Breast epithelium (tissue), 3 donors: ENCODE measurements at regions not wholly inside any gene's neighbourhood (a gene's known extent, or its start where the extent isn't known, plus 50 kb on each side); places are given as distances from the start of the nearest gene placed in this dataset.

Experiments used
- CTCF ChIP-seq, 3 donors: fragments of 450-650 bp; IDR thresholded peaks; one replicate each; pipeline ENCODE4 v1.5.1; 2016 to 2017; ENCODE audit warnings: antibody characterized with exemption in 3 of 3, mild to moderate bottlenecking in 3 of 3, moderate library complexity in 3 of 3
- POLR2A ChIP-seq: fragments of 450-650 bp; IDR thresholded peaks from one replicate; pipeline ENCODE4 v1.6.1; 2016; ENCODE audit warnings: antibody characterized with exemption, mild to moderate bottlenecking, moderate library complexity

GRCh38 chr18:29185801-29186200 lies 1008.9 kb upstream of the CDH2 start:
- no peak for TF ChIP-seq CTCF (IDR thresholded peaks at IDR 0.05)
- no peak for TF ChIP-seq POLR2A
